Epithelial cell of proximal tubule (primary cell): ENCODE measurements at regions not wholly inside any gene's neighbourhood (a gene's known extent, or its start where the extent isn't known, plus 50 kb on each side); places are given as distances from the start of the nearest gene placed in this dataset.

ENCODE experiments used
- DNase-seq: peaks from one replicate; pipeline ENCODE4 v3.0.0-alpha.2; 2011; ENCODE audit warnings: low read depth
- H3K4me3 ChIP-seq: 2 replicates; pipeline ENCODE4 v1.5.1; 2011; ENCODE audit warnings: low read depth, mild to moderate bottlenecking, low read length
- CTCF ChIP-seq: conservative IDR thresholded peaks from 2 replicates; pipeline ENCODE4 v1.5.1; 2012; ENCODE audit warnings: low read depth, mild to moderate bottlenecking, low read length

GRCh38 chr4:171279131-171279530 is 534.1 kb upstream of the GALNTL6 start:
- no peak for TF ChIP-seq CTCF
- no peak overlapping the region for H3K4me3 ChIP-seq
- DNase-seq = no peak

DNA sequence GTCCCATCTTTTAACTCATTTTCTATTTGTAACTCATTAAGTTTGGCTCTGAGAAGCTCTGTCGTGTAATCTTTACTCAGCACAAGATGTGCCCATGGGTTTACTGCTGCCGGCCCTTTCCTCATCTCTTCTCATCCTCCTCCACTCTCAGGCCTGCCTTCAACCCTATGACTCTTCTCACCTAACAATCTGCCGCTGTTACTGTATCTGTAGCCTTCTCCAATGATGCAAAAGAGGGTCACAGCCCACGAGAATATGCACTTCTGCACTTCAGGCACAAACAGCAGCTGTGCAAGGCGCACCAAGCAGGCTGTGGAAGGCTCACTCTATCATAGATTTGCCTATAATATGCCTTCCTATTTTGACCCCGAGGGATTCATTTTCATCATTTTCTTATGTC is 546.5 kb upstream of the GALNTL6 start:
- H3K4me3 ChIP-seq = no peak overlapping the region
- TF ChIP-seq CTCF = no peak
- DNase-seq = no peak

- DNase-seq = no peak
- TF ChIP-seq CTCF = no peak
- no peak overlapping the region for H3K4me3 ChIP-seq
These were observed 547.9 kb upstream of the GALNTL6 start for GRCh38 chr4:171265190-171265818.

- TF ChIP-seq CTCF = no peak
- no peak for DNase-seq
- H3K4me3 ChIP-seq = no peak overlapping the region
These were observed 557.0 kb upstream of the GALNTL6 start for GRCh38 chr4:171256223-171256622.

DNA sequence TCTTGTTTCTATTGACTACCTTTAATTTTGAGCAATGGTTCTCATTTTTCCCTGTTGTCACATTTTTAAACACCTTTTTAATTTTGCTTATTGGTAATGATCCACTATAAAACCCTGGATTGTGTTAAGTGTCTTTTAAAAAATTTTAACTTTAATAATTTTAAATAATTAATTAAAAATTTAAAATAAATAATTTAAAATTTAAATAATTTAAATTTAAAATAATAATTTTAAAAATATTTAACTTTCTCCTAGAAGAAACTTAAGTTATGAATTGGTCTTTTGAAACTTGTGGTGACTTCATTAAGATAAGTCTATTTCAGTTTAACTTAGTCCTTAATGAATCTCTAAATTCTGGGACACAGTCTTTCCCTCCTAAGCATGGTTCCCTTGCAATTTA is 566.3 kb upstream of the GALNTL6 start:
- TF ChIP-seq CTCF = no peak
- no peak for DNase-seq
- H3K4me3 ChIP-seq = no peak overlapping the region

GRCh38 chr4:171242831-171243230 is 570.4 kb upstream of the GALNTL6 start:
- TF ChIP-seq CTCF = no peak
- DNase-seq = no peak
- no peak overlapping the region for H3K4me3 ChIP-seq

GRCh38 chr4:171239196-171239595 is 574.0 kb upstream of the GALNTL6 start:
- DNase-seq = no peak
- H3K4me3 ChIP-seq = no peak overlapping the region
- no peak for TF ChIP-seq CTCF
